Gastroesophageal sphincter (tissue), 4 donors: ENCODE measurements at regions not wholly inside any gene's neighbourhood (a gene's known extent, or its start where the extent isn't known, plus 50 kb on each side); places are given as distances from the start of the nearest gene placed in this dataset.

Experiments used
- ATAC-seq: fragments of 150-250 bp; one replicate; pipeline ENCODE4 v1.9.1; 2016; ENCODE audit warnings: mild to moderate bottlenecking, moderate library complexity
- H3K27ac ChIP-seq, 4 donors: fragments of 200-600 bp; sonication (generic) in 3 of 4; 1 replicate in 3 of 4; 2 replicates in 1 of 4; pipeline ENCODE4 v1.5.1; 2016 to 2019
- H3K27me3 ChIP-seq: fragments of 200-600 bp; sonication (generic); one replicate; pipeline ENCODE4 v1.5.1; 2019
- H3K36me3 ChIP-seq, 2 donors: fragments of 200-600 bp; sonication (generic); one replicate each; pipeline ENCODE4 v1.5.1; 2019; ENCODE audit warnings: control low read depth in 1 of 2
- H3K4me1 ChIP-seq, 3 donors: fragments of 200-600 bp; sonication (generic); 1 replicate in 2 of 3; 2 replicates in 1 of 3; pipeline ENCODE4 v1.5.1; 2016 to 2019; ENCODE audit warnings: control low read depth in 2 of 3
- H3K4me3 ChIP-seq, 2 donors: fragments of 200-600 bp; sonication (generic); one replicate each; pipeline ENCODE4 v1.5.1; 2019; ENCODE audit warnings: mild to moderate bottlenecking in 1 of 2, moderate library complexity in 1 of 2
- H3K9me3 ChIP-seq, 3 donors: fragments of 200-600 bp; sonication (generic); one replicate each; pipeline ENCODE4 v1.5.1; 2017 to 2019; ENCODE audit warnings: control low read depth in 2 of 3
- CTCF ChIP-seq, 4 experiments: fragments of 200-600 bp in 2 of 4; fragments of 450-650 bp in 2 of 4; sonication (generic) in 1 of 4; IDR thresholded peaks; one replicate each; pipeline ENCODE4 v1.5.1; 2017 to 2019; ENCODE audit warnings: antibody characterized with exemption in 4 of 4, mild to moderate bottlenecking in 2 of 4, moderate library complexity in 2 of 4
- EP300 ChIP-seq: sonication (generic); formaldehyde crosslinking; IDR thresholded peaks from one replicate; pipeline ENCODE4 v1.6.1; 2017; ENCODE audit warnings: antibody characterized with exemption, mild to moderate bottlenecking
- POLR2A ChIP-seq, 2 donors: fragments of 450-650 bp; IDR thresholded peaks; one replicate each; pipeline ENCODE4 v1.6.1; 2017; ENCODE audit warnings: antibody characterized with exemption in 2 of 2, mild to moderate bottlenecking in 2 of 2, moderate library complexity in 1 of 2
- POLR2AphosphoS5 ChIP-seq: sonication (generic); formaldehyde crosslinking; IDR thresholded peaks from one replicate; pipeline ENCODE4 v1.6.1; 2017; ENCODE audit warnings: antibody characterized with exemption
- WGBS, 2 donors: methylation state at CpG; one replicate each; pipeline ENCODE4 v1.1.5; 2018; ENCODE audit warnings: low coverage in 1 of 2; 5-methylcytosine and 5-hydroxymethylcytosine counted together

GRCh38 chr3:127100459-127101410, 92.2 kb upstream of the PRR23E start:
- WGBS, 2 donors = 81 to 86% methylated on average over 4 to 6 of the region's 18 CpGs
- no peak for ATAC-seq
- H3K4me1 ChIP-seq = no peaks in the 10 kb centered on the region

GRCh38 chr3:127101411-127102187, 91.3 kb upstream of the PRR23E start:
- no peak for ATAC-seq
- H3K9me3 ChIP-seq = no peaks in the 10 kb centered on the region
- H3K27me3 ChIP-seq = peaks cover 34% of the 10 kb centered on the region
- H3K36me3 ChIP-seq = no peaks in the 10 kb centered on the region
- WGBS, 2 donors = 95 to 100% methylated on average over 2 to 7 of the region's 19 CpGs
- no peak for TF ChIP-seq POLR2A (IDR thresholded peaks at IDR 0.05)
- TF ChIP-seq POLR2AphosphoS5 = no peak
- no peak for TF ChIP-seq EP300
- no peak for TF ChIP-seq CTCF (IDR thresholded peaks at IDR 0.05)
- H3K27ac ChIP-seq = no peak overlapping the region
- no peak overlapping the region for H3K4me3 ChIP-seq
- no peaks in the 10 kb centered on the region for H3K4me1 ChIP-seq

More at GRCh38 chr3:127100459-127101410, 92.2 kb upstream of the PRR23E start:
- peaks cover 0 to 2% (median 0%) of the 10 kb centered on the region in 3 donors for H3K9me3 ChIP-seq
- H3K36me3 ChIP-seq = no peaks in the 10 kb centered on the region
- H3K27me3 ChIP-seq = peaks cover 27% of the 10 kb centered on the region
- TF ChIP-seq EP300 (no peak), POLR2AphosphoS5 (no peak), POLR2A (IDR thresholded peaks at IDR 0.05) (no peak), CTCF (IDR thresholded peaks at IDR 0.05) (no peak)
- no peak overlapping the region for H3K27ac ChIP-seq
- no peak overlapping the region for H3K4me3 ChIP-seq

- H3K27me3 ChIP-seq = peaks cover 34% of the 10 kb centered on the region
- no peaks in the 10 kb centered on the region for H3K4me1 ChIP-seq
- WGBS, 2 donors = 85 to 96% methylated on average over 3 of the region's 3 CpGs
- H3K4me3 ChIP-seq = no peak overlapping the region
- no peak for ATAC-seq
- H3K9me3 ChIP-seq = no peaks in the 10 kb centered on the region
- H3K27ac ChIP-seq = no peak overlapping the region
- TF ChIP-seq POLR2A (IDR thresholded peaks at IDR 0.05) (no peak), POLR2AphosphoS5 (no peak), EP300 (no peak), CTCF (IDR thresholded peaks at IDR 0.05) (no peak)
- H3K36me3 ChIP-seq = no peaks in the 10 kb centered on the region
Observed at GRCh38 chr3:127102188-127102520, 90.8 kb upstream of the PRR23E start.

GRCh38 chr3:127102587-127102986, 90.3 kb upstream of the PRR23E start:
- no peak overlapping the region for H3K27ac ChIP-seq
- H3K4me3 ChIP-seq = no peak overlapping the region
- no peaks in the 10 kb centered on the region for H3K9me3 ChIP-seq
- WGBS, 2 donors = 67 to 96% methylated on average over 2 to 3 of the region's 13 CpGs
- H3K27me3 ChIP-seq = peaks cover 34% of the 10 kb centered on the region
- H3K4me1 ChIP-seq = no peaks in the 10 kb centered on the region
- no peaks in the 10 kb centered on the region for H3K36me3 ChIP-seq
- no peak for ATAC-seq
- TF ChIP-seq EP300 (no peak), CTCF (IDR thresholded peaks at IDR 0.05) (no peak), POLR2A (IDR thresholded peaks at IDR 0.05) (no peak), POLR2AphosphoS5 (no peak)
